K562 (cell line): ENCODE measurements at regions not wholly inside any gene's neighbourhood (a gene's known extent, or its start where the extent isn't known, plus 50 kb on each side); places are given as distances from the start of the nearest gene placed in this dataset.
A peak's percentile ranks its signal among the peaks of the same experiment; 100 is the strongest.

Experiments used
- ATAC-seq: fragments of 200-7000 bp; cut with Tn5 transposase; 3 replicates; pipeline ENCODE4 v1.9.1; 2020; ENCODE audit warnings: moderate library complexity
- BruUV-seq: library from RNA; stranded (reverse); fragments of 400-500 nt; replicated peaks from 2 replicates; lab custom pipeline; 2021; lab: Mats Ljungman, UMichigan
- CTCF ChIA-PET: fragments of 300-600 bp; formaldehyde crosslinking; extraction: SDS; loops from one replicate; lab custom pipeline; 2021; ENCODE audit warnings: low intra/inter-chr PET ratio; lab: Yijun Ruan, JAX
- POLR2A ChIA-PET: fragments of 300-600, 350-650 bp; sonication (Branson Sonifier 250); formaldehyde crosslinking; extraction: SDS; loops from one replicate; lab custom pipeline; 2021; ENCODE audit warnings: antibody characterized with exemption, inconsistent platforms; lab: Yijun Ruan, JAX
- DNase-seq, 4 experiments: peaks; one replicate each; pipeline versions ENCODE4 v3.0.0 to v3.0.0-alpha.2; 2011 to 2018; ENCODE audit warnings: low spot score in 3 of 4, mixed read lengths in 3 of 4; ENCODE audit errors: extremely low read depth in 1 of 4
- FAIRE-seq: peaks from 2 replicates; lab custom pipeline; 2011; peaks lifted over from hg19 to GRCh38; lab: Jason Lieb, UNC
- H2AFZ ChIP-seq: 2 replicates; pipeline ENCODE4 v1.6.0; 2011; ENCODE audit warnings: low read depth, low read length, control low read depth, inconsistent platforms
- H3K27ac ChIP-seq: fragments of 200-600 bp; 3 replicates; pipeline ENCODE4 v1.8.0; 2011; ENCODE audit warnings: low read depth, mild to moderate bottlenecking, control low read depth, inconsistent platforms, low read length, moderate library complexity, mixed read lengths; ENCODE audit errors: extremely low read depth
- H3K27me3 ChIP-seq, 2 experiments: fragments of 300-600 bp in 1 of 2; 2 replicates in 1 of 2; 3 replicates in 1 of 2; pipeline versions ENCODE4 v1.6.0 to v1.8.0; 2011; ENCODE audit warnings: inconsistent platforms in 2 of 2, low read length in 2 of 2, mild to moderate bottlenecking in 1 of 2, mixed read lengths in 1 of 2, moderate library complexity in 1 of 2; ENCODE audit not compliant: control insufficient read depth in 2 of 2, insufficient read depth in 2 of 2
- H3K36me3 ChIP-seq: fragments of 300-600 bp; 3 replicates; pipeline ENCODE4 v1.8.0; 2011; ENCODE audit warnings: mild to moderate bottlenecking, low read length, inconsistent platforms; ENCODE audit not compliant: control insufficient read depth, insufficient read depth
- H3K4me1 ChIP-seq, 2 experiments: fragments of 200-600 bp in 1 of 2; replicated peaks in 1 of 2; 2 replicates in 1 of 2; 3 replicates in 1 of 2; pipeline versions ENCODE4 v1.5.1 to v1.8.0; 2011; ENCODE audit warnings: inconsistent platforms in 2 of 2, low read length in 2 of 2, mild to moderate bottlenecking in 1 of 2, mixed read lengths in 1 of 2, moderate library complexity in 1 of 2; ENCODE audit not compliant: control insufficient read depth in 2 of 2, insufficient read depth in 2 of 2
- H3K4me2 ChIP-seq: 2 replicates; pipeline ENCODE4 v1.6.1; 2011; ENCODE audit warnings: low read length, control low read depth, inconsistent platforms, mixed read lengths; ENCODE audit not compliant: insufficient read depth
- H3K4me3 ChIP-seq: fragments of 200-600 bp; sonication (generic), shearing (Covaris generic); 2 replicates; pipeline ENCODE4 v1.5.1; 2016; ENCODE audit warnings: control low read depth, inconsistent platforms
- H3K79me2 ChIP-seq: fragments of 200-600 bp; 3 replicates; pipeline ENCODE4 v1.8.0; 2011; ENCODE audit warnings: low read length, inconsistent platforms; ENCODE audit not compliant: control insufficient read depth, insufficient read depth
- H3K9ac ChIP-seq, 2 experiments: 2 replicates each; pipeline versions ENCODE4 v1.6.0 to v1.6.1; 2011; ENCODE audit warnings: low read depth in 2 of 2, low read length in 2 of 2, control low read depth in 1 of 2, inconsistent platforms in 1 of 2, mild to moderate bottlenecking in 1 of 2, mixed read lengths in 1 of 2; ENCODE audit not compliant: insufficient read depth in 1 of 2
- H3K9me1 ChIP-seq: one replicate; pipeline ENCODE4 v1.6.0; 2011; ENCODE audit warnings: inconsistent platforms, mild to moderate bottlenecking, low read length, moderate library complexity; ENCODE audit not compliant: control insufficient read depth, insufficient read depth
- H3K9me3 ChIP-seq: replicated peaks from 2 replicates; pipeline ENCODE4 v1.5.1; 2011; ENCODE audit warnings: low read depth, low read length, inconsistent platforms; ENCODE audit not compliant: control insufficient read depth, insufficient read depth
- H4K20me1 ChIP-seq: replicated peaks from 2 replicates; pipeline ENCODE4 v1.6.1; 2011; ENCODE audit warnings: low read length, inconsistent platforms, mixed read lengths; ENCODE audit not compliant: control insufficient read depth, insufficient read depth
- BMI1 ChIP-seq: fragments of 150-350 bp; IDR thresholded peaks from 2 replicates; pipeline ENCODE4 v1.6.1; 2014; ENCODE audit warnings: low read length
- CBX5 ChIP-seq: IDR thresholded peaks from 2 replicates; pipeline ENCODE4 v1.6.1; 2014; ENCODE audit warnings: low read depth, borderline replicate concordance
- CEBPB ChIP-seq: fragments of 450-650 bp; IDR thresholded peaks from 2 replicates; pipeline ENCODE4 v1.6.1; 2016; ENCODE audit warnings: missing genetic modification characterization, missing compliant biosample characterization
- CEBPG ChIP-seq, 3 experiments: fragments of 200-800 bp in 1 of 3; sonication (Bioruptor generic) in 1 of 3; sonication (generic) in 1 of 3; formaldehyde crosslinking in 1 of 3; IDR thresholded peaks in 2 of 3; conservative IDR thresholded peaks in 1 of 3; 2 replicates each; pipeline versions ENCODE4 v1.6.1 to v1.8.0; 2016 to 2022; ENCODE audit warnings: missing compliant biosample characterization in 2 of 3, missing genetic modification characterization in 2 of 3, mild to moderate bottlenecking in 1 of 3, missing genetic modification reagents in 1 of 3
- RB1 ChIP-seq: fragments of 450-650 bp; IDR thresholded peaks from 2 replicates; pipeline ENCODE4 v1.6.1; 2017; ENCODE audit warnings: low read depth, mild to moderate bottlenecking
- TAL1 ChIP-seq: fragments of 450-650 bp; IDR thresholded peaks from 2 replicates; pipeline ENCODE4 v1.6.1; 2016; ENCODE audit warnings: mild to moderate bottlenecking
- U2AF2 ChIP-seq: fragments of 200-400 bp; formaldehyde crosslinking; optimal IDR thresholded peaks from 2 replicates; pipeline ENCODE3; 2017; ENCODE audit warnings: low read depth, mild to moderate bottlenecking, low read length
- ZNF324 ChIP-seq: fragments of 250-450 bp; sonication (Bioruptor Pico); IDR thresholded peaks from 2 replicates; pipeline ENCODE4 v1.4.0; 2020; ENCODE audit warnings: mild to moderate bottlenecking
- ZNF589 ChIP-seq: fragments of 200-800 bp; sonication (Bioruptor generic); IDR thresholded peaks from 2 replicates; pipeline ENCODE4 v1.6.1; 2016; ENCODE audit warnings: low read depth, missing genetic modification characterization, missing compliant biosample characterization
- WGBS: fragments of 100-300 bp; shearing (Covaris generic); methylation state at CpG from one replicate; pipeline ENCODE4 v1.1.6; 2016; ENCODE audit warnings: low coverage, mixed read lengths; ENCODE audit not compliant: insufficient coverage; ENCODE audit errors: missing lambda C conversion rate; 5-methylcytosine and 5-hydroxymethylcytosine counted together
- in situ Hi-C: fragments of 300-500 bp; cut with MboI; formaldehyde crosslinking; loops from 4 replicates; pipeline ENCODE4 v1.15.0; 2018; ENCODE audit warnings: inconsistent platforms, mixed read lengths
- intact Hi-C: fragments of 100-400 bp; cut with micrococcal nuclease; formaldehyde crosslinking; loops from 2 replicates; pipeline ENCODE4 v1.14.2; 2022
- TF ChIP-seq, protein P1 (sequence below): sonication (generic); formaldehyde crosslinking; IDR thresholded peaks from 2 replicates; pipeline ENCODE4 v1.8.0; 2022; ENCODE audit warnings: mild to moderate bottlenecking, missing genetic modification reagents, borderline replicate concordance
- TF ChIP-seq, protein P2 (sequence below), 2 experiments: fragments of 450-650 bp in 1 of 2; sonication (generic) in 1 of 2; formaldehyde crosslinking in 1 of 2; IDR thresholded peaks in 1 of 2; conservative IDR thresholded peaks in 1 of 2; 2 replicates each; pipeline versions ENCODE4 v1.6.1 to v1.8.1; 2016 to 2023; ENCODE audit warnings: mild to moderate bottlenecking in 2 of 2, moderate library complexity in 2 of 2, inconsistent platforms in 1 of 2, missing genetic modification reagents in 1 of 2

DNA sequence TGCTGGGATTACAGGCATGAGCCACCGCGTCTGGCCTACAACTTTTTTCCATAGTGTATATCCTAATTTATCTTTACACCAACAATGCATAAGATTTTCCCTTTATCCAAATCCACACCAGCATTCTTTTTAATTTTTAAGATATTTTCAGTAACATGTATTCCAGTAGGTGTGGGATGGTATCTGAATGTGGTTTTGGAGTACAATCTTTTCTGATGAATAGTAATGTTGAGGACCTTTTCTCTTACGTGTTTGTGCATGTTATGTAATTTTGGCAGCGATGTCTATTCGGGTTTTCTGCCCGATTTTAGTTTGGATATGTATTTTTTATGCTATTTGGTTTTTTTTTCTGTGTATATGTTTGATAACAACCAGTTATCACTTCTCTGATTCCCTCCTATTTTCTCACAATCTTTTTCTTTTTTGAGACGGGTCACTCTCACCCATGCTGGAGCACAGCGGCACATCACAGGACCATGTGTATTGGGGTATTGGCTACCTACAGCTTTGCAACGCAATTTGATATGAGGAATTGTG, 114.6 kb upstream of the GRK3 start (continued):
- no peak for TF ChIP-seq CBX5
- no peak for TF ChIP-seq ZNF589 (CRISPR knock-in tag)
- no peak for TF ChIP-seq BMI1
- TF ChIP-seq U2AF2, result no peak

GRCh38 chr22:25451480-25452114, 112.9 kb upstream of the GRK3 start:
- peaks cover 0 to 10% of the 10 kb centered on the region in 2 experiments; a peak in 3 of 5 replicates for H3K4me1 ChIP-seq
- in situ Hi-C loops (loop anchor here (10.0 kb wide), 2 partner anchors 227 to 883 kb away; no protein-coding TSS in a partner anchor), intact Hi-C loops (no loop called here)
- DNase-seq (no peak), ATAC-seq (no peak), FAIRE-seq (no peak)
- ChIA-PET CTCF (no interaction called here), POLR2A (interaction anchor here (0.6 kb wide), 1 partner anchor 298 kb away, joined by 3 read pairs; no protein-coding TSS in a partner anchor)
- H3K79me2 ChIP-seq, result peaks cover 78% of the 10 kb centered on the region
- BruUV-seq, result no TSS peak
- H2AFZ ChIP-seq, result no peak overlapping the region
- no peaks in the 10 kb centered on the region for H3K9me3 ChIP-seq
- H3K27me3 ChIP-seq, result no peaks in the 10 kb centered on the region
- no peak overlapping the region for H3K27ac ChIP-seq
- H4K20me1 ChIP-seq, result peaks cover 2% of the 10 kb centered on the region; the same call in 1 of the 2 replicates
- no peak overlapping the region for H3K4me3 ChIP-seq
- no peak overlapping the region for H3K4me2 ChIP-seq
- no peaks in the 10 kb centered on the region for H3K9me1 ChIP-seq
- H3K36me3 ChIP-seq, result peaks cover 21% of the 10 kb centered on the region; the same call in 2 of the 3 replicates
- WGBS, result 68% methylated on average over 2 of the region's 2 CpGs
- TF ChIP-seq, protein P1, sequence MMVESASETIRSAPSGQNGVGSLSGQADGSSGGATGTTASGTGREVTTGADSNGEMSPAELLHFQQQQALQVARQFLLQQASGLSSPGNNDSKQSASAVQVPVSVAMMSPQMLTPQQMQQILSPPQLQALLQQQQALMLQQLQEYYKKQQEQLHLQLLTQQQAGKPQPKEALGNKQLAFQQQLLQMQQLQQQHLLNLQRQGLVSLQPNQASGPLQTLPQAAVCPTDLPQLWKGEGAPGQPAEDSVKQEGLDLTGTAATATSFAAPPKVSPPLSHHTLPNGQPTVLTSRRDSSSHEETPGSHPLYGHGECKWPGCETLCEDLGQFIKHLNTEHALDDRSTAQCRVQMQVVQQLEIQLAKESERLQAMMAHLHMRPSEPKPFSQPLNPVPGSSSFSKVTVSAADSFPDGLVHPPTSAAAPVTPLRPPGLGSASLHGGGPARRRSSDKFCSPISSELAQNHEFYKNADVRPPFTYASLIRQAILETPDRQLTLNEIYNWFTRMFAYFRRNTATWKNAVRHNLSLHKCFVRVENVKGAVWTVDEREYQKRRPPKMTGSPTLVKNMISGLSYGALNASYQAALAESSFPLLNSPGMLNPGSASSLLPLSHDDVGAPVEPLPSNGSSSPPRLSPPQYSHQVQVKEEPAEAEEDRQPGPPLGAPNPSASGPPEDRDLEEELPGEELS, result no peak
- TF ChIP-seq, protein P2, sequence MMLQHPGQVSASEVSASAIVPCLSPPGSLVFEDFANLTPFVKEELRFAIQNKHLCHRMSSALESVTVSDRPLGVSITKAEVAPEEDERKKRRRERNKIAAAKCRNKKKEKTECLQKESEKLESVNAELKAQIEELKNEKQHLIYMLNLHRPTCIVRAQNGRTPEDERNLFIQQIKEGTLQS (IDR thresholded peaks at IDR 0.05), result peak; percentile 68
- TF ChIP-seq, protein P2 (CRISPR knock-in tag; conservative IDR thresholded peaks at IDR 0.05), result no peak
- TF ChIP-seq CEBPB (tag), result 0 out of 2 replicates have a peak, but pooled peaks have one; percentile 26
- TF ChIP-seq ZNF324, result no peak
- TF ChIP-seq RB1, result no peak
- TF ChIP-seq CEBPG (CRISPR knock-in tag; IDR thresholded peaks at IDR 0.05), result no peak
- TF ChIP-seq CEBPG (tag; conservative IDR thresholded peaks at IDR 0.05 in 1 of 2, IDR thresholded peaks at IDR 0.05 in 1 of 2), result peak in 1 of 2 experiments; percentile 18; a peak in 1 of 4 replicates
- no peak for TF ChIP-seq TAL1
- no peak overlapping the region for H3K9ac ChIP-seq
